Right lobe of liver (tissue), 4 donors: ENCODE measurements at regions not wholly inside any gene's neighbourhood (a gene's known extent, or its start where the extent isn't known, plus 50 kb on each side); places are given as distances from the start of the nearest gene placed in this dataset.

Experiments used
- POLR2A ChIP-seq: fragments of 450-650 bp; IDR thresholded peaks from one replicate; pipeline ENCODE4 v1.6.1; 2017; ENCODE audit warnings: antibody characterized with exemption, mild to moderate bottlenecking
- TF ChIP-seq, protein P1 (sequence below), 4 donors: fragments of 200-600 bp in 3 of 4; fragments of 450-650 bp in 1 of 4; IDR thresholded peaks; one replicate each; pipeline versions ENCODE4 v1.5.1 to v1.8.0; 2016 to 2022; ENCODE audit warnings: antibody characterized with exemption in 4 of 4, mild to moderate bottlenecking in 2 of 4
- donor health status: DM: no; HTN: no; CAD: no.
- donor health status: DM: no; HTN: no; CAD: no.
- donor health status: DM: no; HTN: yes; CAD: no.

GRCh38 chr2:39894082-39894481, 115.0 kb upstream of the THUMPD2 start:
- TF ChIP-seq, protein P1, sequence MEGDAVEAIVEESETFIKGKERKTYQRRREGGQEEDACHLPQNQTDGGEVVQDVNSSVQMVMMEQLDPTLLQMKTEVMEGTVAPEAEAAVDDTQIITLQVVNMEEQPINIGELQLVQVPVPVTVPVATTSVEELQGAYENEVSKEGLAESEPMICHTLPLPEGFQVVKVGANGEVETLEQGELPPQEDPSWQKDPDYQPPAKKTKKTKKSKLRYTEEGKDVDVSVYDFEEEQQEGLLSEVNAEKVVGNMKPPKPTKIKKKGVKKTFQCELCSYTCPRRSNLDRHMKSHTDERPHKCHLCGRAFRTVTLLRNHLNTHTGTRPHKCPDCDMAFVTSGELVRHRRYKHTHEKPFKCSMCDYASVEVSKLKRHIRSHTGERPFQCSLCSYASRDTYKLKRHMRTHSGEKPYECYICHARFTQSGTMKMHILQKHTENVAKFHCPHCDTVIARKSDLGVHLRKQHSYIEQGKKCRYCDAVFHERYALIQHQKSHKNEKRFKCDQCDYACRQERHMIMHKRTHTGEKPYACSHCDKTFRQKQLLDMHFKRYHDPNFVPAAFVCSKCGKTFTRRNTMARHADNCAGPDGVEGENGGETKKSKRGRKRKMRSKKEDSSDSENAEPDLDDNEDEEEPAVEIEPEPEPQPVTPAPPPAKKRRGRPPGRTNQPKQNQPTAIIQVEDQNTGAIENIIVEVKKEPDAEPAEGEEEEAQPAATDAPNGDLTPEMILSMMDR (IDR thresholded peaks at IDR 0.05): no peak
- no peak for TF ChIP-seq POLR2A
